NB4 (cell line): ENCODE measurements at regions not wholly inside any gene's neighbourhood (a gene's known extent, or its start where the extent isn't known, plus 50 kb on each side); places are given as distances from the start of the nearest gene placed in this dataset.

Experiments
- DNase-seq: peaks from one replicate; pipeline ENCODE4 v3.0.0; 2010; ENCODE audit warnings: low read depth
- H3K4me3 ChIP-seq: one replicate; pipeline ENCODE4 v1.5.1; 2011; ENCODE audit warnings: mild to moderate bottlenecking, low read depth, low read length, moderate library complexity
- CTCF ChIP-seq: IDR thresholded peaks from one replicate; pipeline ENCODE4 v1.5.1; 2012; ENCODE audit warnings: low read depth, low read length
- MYC ChIP-seq: IDR thresholded peaks from 2 replicates; pipeline ENCODE4 v1.6.1; 2011; ENCODE audit warnings: low read depth, low read length
- POLR2A ChIP-seq: IDR thresholded peaks from 2 replicates; pipeline ENCODE4 v1.6.1; 2011; ENCODE audit warnings: mild to moderate bottlenecking; ENCODE audit not compliant: insufficient read length; ENCODE audit errors: extremely low read depth
- TF ChIP-seq, protein P1 (sequence below): IDR thresholded peaks from 2 replicates; pipeline ENCODE4 v1.6.1; 2011; ENCODE audit warnings: low read depth, low read length

DNA sequence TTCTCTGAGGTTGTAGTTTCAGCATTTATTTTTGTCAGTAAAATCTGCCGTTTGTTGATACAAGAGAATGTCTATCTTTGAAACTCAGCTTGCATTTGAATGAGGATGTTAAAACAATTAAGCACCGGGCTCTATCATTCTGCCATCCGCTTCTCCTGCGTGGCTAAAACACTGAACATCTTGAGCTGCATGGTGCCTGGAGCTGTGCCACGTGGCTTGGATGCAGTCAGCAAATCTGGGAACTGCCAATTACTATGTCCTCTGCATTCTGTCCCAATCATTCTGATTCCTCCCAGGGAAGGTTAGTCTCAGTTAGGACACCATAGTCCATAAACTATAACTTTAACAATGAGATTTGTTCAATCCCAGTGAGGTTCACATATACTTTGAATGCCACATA lies 598.4 kb downstream of the FBXO15 start:
- DNase-seq = no peak
- TF ChIP-seq MYC (no peak), CTCF (no peak), POLR2A (no peak)
- TF ChIP-seq, protein P1, sequence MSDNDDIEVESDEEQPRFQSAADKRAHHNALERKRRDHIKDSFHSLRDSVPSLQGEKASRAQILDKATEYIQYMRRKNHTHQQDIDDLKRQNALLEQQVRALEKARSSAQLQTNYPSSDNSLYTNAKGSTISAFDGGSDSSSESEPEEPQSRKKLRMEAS = no peak
- no peak overlapping the region for H3K4me3 ChIP-seq

GRCh38 chr18:73545472-73545871 lies 602.2 kb downstream of the FBXO15 start:
- TF ChIP-seq POLR2A (no peak), MYC (no peak), CTCF (no peak)
- TF ChIP-seq, protein P1 = no peak
- no peak for DNase-seq
- H3K4me3 ChIP-seq = no peak overlapping the region

- DNase-seq = no peak
- TF ChIP-seq MYC (no peak), POLR2A (no peak)
- TF ChIP-seq, protein P1 = no peak
Observed at GRCh38 chr18:73544617-73545016, 603.0 kb downstream of the FBXO15 start.

DNA sequence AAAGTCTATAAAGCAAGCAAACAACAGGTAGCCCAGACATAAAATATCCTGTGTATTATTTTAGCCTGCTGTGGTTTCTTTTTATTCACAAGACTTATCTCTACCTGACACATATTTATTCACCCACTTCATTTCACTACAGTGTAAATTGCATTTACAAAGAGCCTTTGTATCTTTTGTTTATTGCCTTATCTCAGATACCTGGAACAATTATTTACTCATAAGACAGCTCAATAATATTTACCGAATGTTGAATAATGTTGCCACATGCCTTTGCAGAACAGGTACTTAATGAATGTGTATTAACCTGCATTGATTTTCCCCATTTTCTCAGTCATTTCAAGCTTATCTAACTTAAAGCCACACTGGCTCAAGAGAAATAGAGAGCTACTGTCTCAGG lies 603.6 kb downstream of the FBXO15 start:
- no peak for TF ChIP-seq CTCF
- no peak for TF ChIP-seq POLR2A
- TF ChIP-seq MYC = no peak
- TF ChIP-seq, protein P1 = no peak
- H3K4me3 ChIP-seq = no peak overlapping the region
- DNase-seq = no peak

More at GRCh38 chr18:73544617-73545016, 603.0 kb downstream of the FBXO15 start:
- H3K4me3 ChIP-seq = no peak overlapping the region

DNA sequence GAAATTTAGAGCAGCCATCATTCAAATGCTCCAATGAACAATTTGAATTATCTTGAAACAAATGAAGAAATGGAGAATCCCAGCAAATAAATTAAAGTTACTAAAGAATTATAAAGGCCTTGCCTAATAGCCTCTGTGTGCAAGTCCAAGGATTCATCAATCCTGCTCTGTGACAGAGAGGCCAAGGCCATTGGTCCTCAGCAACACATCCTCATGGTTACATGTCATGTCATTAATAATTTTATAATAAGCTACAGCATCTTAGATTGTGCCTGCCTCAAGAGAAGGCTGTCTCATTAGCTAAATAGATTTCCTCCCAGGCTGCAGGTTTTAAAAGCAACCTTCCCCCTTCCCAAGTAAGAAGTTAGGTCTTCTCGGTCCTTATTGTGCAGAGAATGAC lies 611.6 kb downstream of the FBXO15 start:
- no peak overlapping the region for H3K4me3 ChIP-seq
- TF ChIP-seq MYC = no peak
- TF ChIP-seq POLR2A = no peak
- no peak for TF ChIP-seq CTCF
- TF ChIP-seq, protein P1 = no peak
- DNase-seq = no peak

DNA sequence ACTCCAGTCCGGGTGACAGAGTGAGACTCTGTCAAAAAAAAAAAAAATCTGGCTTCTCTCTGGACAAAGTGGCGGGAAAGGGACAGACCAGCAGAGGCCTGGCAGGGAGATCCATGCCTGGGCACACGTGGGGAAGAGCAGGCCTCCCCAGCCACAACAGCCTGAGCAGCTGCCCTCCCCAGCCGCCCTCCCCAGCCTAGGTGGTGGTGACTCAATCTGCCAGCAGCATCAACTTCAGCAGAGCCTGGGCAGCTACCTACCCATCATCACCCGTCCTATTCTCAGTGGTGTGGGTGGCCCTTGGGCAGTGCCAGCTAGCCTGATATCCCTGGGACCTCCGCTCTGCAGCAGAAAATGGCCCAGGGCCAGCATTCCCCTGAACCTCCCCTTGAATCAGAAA lies 612.4 kb downstream of the FBXO15 start:
- H3K4me3 ChIP-seq = no peak overlapping the region
- TF ChIP-seq, protein P1 = no peak
- no peak for TF ChIP-seq CTCF
- TF ChIP-seq POLR2A = no peak
- TF ChIP-seq MYC = no peak
- DNase-seq = no peak
